ENCODE measurements at regions not wholly inside any gene's neighbourhood (a gene's known extent, or its start where the extent isn't known, plus 50 kb on each side); places are given as distances from the start of the nearest gene placed in this dataset.

DNA sequence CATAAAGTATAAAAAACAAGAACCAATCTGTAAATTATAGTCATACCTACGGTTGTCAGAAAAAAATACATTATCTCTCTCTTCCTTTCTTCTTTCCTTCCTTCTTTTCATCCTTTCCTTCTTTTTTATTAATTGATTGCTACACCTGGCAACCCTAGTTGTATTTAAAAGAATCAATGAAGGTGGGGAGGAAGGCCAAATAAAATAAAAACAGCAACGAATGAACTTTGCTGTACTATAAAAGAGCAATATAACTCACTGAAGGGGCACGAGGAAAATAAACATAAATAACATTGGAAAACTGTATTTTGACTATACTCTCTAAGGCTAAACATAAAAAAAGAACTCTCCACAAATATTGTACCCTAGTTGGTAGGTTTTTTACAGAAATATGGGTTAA, 898.2 kb upstream of the USP15 start:
- TF ChIP-seq SMC3 (conservative IDR thresholded peaks at IDR 0.05; ENCODE audit: poor library complexity) (no peak), CTCF (IDR thresholded peaks at IDR 0.05; ENCODE audit: poor library complexity, severe bottlenecking) (no peak), POLR2AphosphoS5 (IDR thresholded peaks at IDR 0.05) (no peak), EZH2 (IDR thresholded peaks at IDR 0.05; ENCODE audit: borderline replicate concordance, insufficient read depth, low read length, poor library complexity, severe bottlenecking) (no peak), TAF1 (IDR thresholded peaks at IDR 0.05; ENCODE audit: low read depth) (no peak), MXI1 (conservative IDR thresholded peaks at IDR 0.05; ENCODE audit: poor library complexity, severe bottlenecking) (no peak), EP300 (conservative IDR thresholded peaks at IDR 0.05; ENCODE audit: poor library complexity, severe bottlenecking) (no peak), REST (IDR thresholded peaks at IDR 0.05; ENCODE audit: borderline replicate concordance) (no peak)

Data from neural cell (in vitro differentiated cells).